ENCODE measurements at regions not wholly inside any gene's neighbourhood (a gene's known extent, or its start where the extent isn't known, plus 50 kb on each side); places are given as distances from the start of the nearest gene placed in this dataset.

GRCh38 chr16:51085271-51085670 is 65.8 kb downstream of the SALL1 start:
- TF ChIP-seq CTCF (IDR thresholded peaks at IDR 0.05): no peak

GRCh38 chr16:51084074-51084928 is 66.8 kb downstream of the SALL1 start:
- no peak for TF ChIP-seq CTCF (IDR thresholded peaks at IDR 0.05)

GRCh38 chr16:51072591-51072990 is 78.5 kb downstream of the SALL1 start:
- TF ChIP-seq CTCF (IDR thresholded peaks at IDR 0.05): no peak

DNA sequence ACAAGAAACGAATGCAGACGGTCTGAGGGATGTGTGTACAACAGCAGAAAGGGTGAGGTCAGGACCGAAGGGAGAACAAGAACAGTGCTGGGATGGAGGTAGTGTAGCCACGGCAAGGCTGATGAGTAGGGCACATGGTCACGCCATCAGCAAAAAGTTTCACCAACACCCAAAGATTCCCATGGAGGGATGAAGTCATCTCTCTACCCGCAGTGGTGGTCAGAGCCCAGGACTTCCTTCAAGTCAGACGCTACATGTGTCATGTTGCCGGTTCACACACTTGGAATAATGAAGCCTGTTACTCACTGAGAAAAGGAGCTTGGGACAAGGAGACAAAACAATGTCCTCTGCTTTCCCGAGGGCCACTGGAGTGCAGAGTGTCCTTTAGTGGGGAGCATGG is 79.7 kb downstream of the SALL1 start:
- no peak for TF ChIP-seq CTCF (IDR thresholded peaks at IDR 0.05)

- no peak for TF ChIP-seq CTCF (IDR thresholded peaks at IDR 0.05)
Measured at GRCh38 chr16:51067352-51067751, 83.7 kb downstream of the SALL1 start.

DNA sequence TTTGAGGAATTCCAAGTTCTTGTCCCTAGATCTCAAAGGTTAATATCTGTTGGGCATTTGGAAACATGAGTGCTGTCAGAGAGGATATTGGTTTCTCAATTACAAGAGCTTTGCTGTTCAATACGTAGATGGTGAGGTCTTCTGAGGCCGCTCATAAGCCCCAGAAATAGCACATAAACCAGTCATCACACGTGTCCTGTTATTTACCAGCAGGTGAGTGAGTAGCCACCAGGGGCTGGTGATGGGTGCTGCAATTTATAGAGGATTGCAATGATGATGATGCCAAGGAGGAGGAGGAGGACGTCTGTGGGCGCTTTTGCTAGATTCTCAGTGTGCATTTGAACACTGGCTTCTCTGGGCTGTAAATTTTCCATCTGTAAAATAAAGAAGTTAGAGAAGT is 89.0 kb downstream of the SALL1 start:
- no peak for TF ChIP-seq CTCF (IDR thresholded peaks at IDR 0.05)

- no peak for TF ChIP-seq CTCF (IDR thresholded peaks at IDR 0.05)
Measured at GRCh38 chr16:51061328-51061727, 89.7 kb downstream of the SALL1 start.

DNA sequence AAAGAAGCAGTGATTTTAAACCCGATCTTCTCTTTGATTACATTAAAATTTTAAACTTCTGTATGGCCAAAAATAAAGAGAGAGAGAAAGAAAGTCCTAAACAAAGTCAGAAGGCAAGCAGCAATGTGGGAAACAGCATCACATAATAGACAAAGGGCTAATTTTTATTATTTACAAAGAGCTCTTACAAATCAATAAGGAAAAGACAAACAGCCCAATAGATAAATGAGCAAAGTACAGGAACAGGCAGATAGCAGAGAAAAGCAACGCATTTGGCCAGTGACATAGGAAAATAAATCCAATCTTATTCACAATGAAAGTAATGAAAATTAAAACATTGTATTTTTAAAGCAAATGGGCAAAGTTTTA is 93.1 kb downstream of the SALL1 start:
- no peak for TF ChIP-seq CTCF (IDR thresholded peaks at IDR 0.05)

Measured in LNCAP (cell line).